ENCODE measurements at regions not wholly inside any gene's neighbourhood (a gene's known extent, or its start where the extent isn't known, plus 50 kb on each side); places are given as distances from the start of the nearest gene placed in this dataset.

DNA sequence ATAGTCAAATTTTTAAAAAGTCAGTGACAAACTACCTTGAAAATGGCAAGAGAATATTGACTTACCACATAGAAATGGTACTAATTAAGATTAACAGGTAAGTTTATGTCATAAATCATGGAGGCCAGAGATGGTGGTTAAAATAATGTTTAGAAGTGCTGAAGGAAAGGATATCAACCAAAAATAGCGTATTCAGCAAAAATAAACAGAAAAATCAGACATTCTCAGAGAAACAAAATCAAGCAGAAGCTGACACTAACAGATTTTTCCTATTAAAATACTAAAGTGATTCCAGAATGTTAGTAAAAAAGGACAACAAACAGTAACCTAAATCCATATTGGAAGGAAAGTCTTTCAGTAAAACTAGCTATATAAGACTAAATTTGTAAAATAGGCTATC is 959.9 kb upstream of the CDH10 start:
- no peak for DNase-seq
- H3K27me3 Mint-ChIP-seq = no peaks in the 10 kb centered on the region
- CTCF ChIA-PET = no interaction called here

DNA sequence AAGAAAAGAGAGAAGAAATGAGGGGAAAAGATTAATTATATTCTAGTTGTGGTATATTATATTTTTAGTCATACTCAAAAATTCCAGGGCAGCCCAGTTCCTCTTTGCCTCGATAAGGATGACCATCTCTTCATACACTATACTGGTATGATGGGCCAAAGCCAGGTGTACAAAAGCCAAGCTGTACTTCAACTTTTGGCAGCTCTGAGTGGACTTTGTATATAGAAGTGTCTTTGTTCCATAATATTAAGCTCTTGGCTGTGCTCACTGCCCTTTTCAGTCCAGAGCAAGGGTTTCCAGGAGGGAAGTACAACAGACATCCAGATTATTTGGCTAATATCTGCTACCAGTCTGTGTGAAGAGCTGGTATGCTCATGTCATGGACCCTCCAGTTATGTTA is 934.3 kb upstream of the CDH10 start:
- Mint-ChIP-seq H3K27me3 (no peaks in the 10 kb centered on the region), H3K4me3 (no peak overlapping the region), H3K36me3 (no peaks in the 10 kb centered on the region), H3K27ac (no peak overlapping the region), H3K4me1 (no peaks in the 10 kb centered on the region), H3K9me3 (peaks cover 14 to 17% (median 16%) of the 10 kb centered on the region in 3 donors)
- POLR2A ChIA-PET = no interaction called here
- Histone ChIP-seq H3K27me3 (replicated peaks in 1 of 2; ENCODE audit: control insufficient read depth in 2 of 2, extremely low read depth in 1 of 2, insufficient read depth in 2 of 2, low read length in 1 of 2) (no peaks in the 10 kb centered on the region), H3K4me1 (ENCODE audit: control insufficient read depth in 1 of 2, extremely low read depth in 1 of 2, insufficient read depth in 2 of 2, low read length in 2 of 2) (no peaks in the 10 kb centered on the region), H3K4me3 (ENCODE audit: control insufficient read depth in 1 of 2, extremely low read depth in 1 of 2, low read length in 1 of 2) (no peak overlapping the region), H3K9me3 (no peaks in the 10 kb centered on the region), H3K36me3 (ENCODE audit: control insufficient read depth in 2 of 2, extremely low read depth in 1 of 2, insufficient read depth in 1 of 2, low read length in 1 of 2) (no peaks in the 10 kb centered on the region), H3K27ac (ENCODE audit: low read length) (no peak overlapping the region)
- DNase-seq (no peak), ATAC-seq (replicated peaks in 1 of 4) (no peak)
- no CpG with 5 or more reads among the region's 1 CpG for WGBS (ENCODE audit: insufficient coverage)
- CTCF ChIA-PET = no interaction called here

More for the DNA sequence above, 959.9 kb upstream of the CDH10 start:
- no peak overlapping the region for H3K4me3 ChIP-seq (ENCODE audit: control insufficient read depth in 1 of 2, extremely low read depth in 1 of 2, low read length in 1 of 2)
- H3K9me3 ChIP-seq = peaks cover 3% of the 10 kb centered on the region
- POLR2A ChIA-PET = no interaction called here
- H3K4me1 Mint-ChIP-seq = no peaks in the 10 kb centered on the region
- H3K27ac ChIP-seq (ENCODE audit: low read length) = no peak overlapping the region
- peaks cover 6 to 26% (median 8%) of the 10 kb centered on the region in 3 donors for H3K9me3 Mint-ChIP-seq
- H3K4me1 ChIP-seq (ENCODE audit: control insufficient read depth in 1 of 2, extremely low read depth in 1 of 2, insufficient read depth in 2 of 2, low read length in 2 of 2) = no peaks in the 10 kb centered on the region
- no peak overlapping the region for H3K4me3 Mint-ChIP-seq
- H3K36me3 ChIP-seq (ENCODE audit: control insufficient read depth in 2 of 2, extremely low read depth in 1 of 2, insufficient read depth in 1 of 2, low read length in 1 of 2) = no peaks in the 10 kb centered on the region
- no peak for ATAC-seq (replicated peaks in 1 of 4)
- H3K27ac Mint-ChIP-seq = no peak overlapping the region
- no peaks in the 10 kb centered on the region for H3K36me3 Mint-ChIP-seq
- WGBS (ENCODE audit: insufficient coverage) = no CpG with 5 or more reads among the region's 1 CpG
- H3K27me3 ChIP-seq (replicated peaks in 1 of 2; ENCODE audit: control insufficient read depth in 2 of 2, extremely low read depth in 1 of 2, insufficient read depth in 2 of 2, low read length in 1 of 2) = no peaks in the 10 kb centered on the region

DNA sequence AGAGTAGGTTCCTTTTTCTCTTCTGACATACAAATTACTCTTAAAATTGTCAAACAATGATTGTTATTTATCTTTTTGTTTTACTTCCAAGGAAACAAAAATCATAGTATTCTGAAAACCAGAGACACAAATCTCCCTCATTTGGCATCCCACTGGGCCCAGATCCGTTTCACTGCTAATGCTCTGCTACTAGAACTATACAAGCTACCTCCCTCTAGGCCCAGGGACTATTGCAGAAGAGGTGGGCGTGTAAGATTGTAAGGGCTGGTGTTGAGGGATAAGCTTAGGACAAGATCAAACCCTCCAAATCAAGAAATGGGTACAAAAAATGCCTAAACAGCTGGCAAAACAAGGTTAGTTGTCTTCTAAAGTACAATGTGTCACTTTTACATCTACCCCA is 928.9 kb upstream of the CDH10 start:
- Mint-ChIP-seq H3K4me1 (peaks cover 4 to 5% (median 5%) of the 10 kb centered on the region in 3 donors), H3K36me3 (no peaks in the 10 kb centered on the region), H3K9me3 (peaks cover 5 to 14% (median 9%) of the 10 kb centered on the region in 3 donors), H3K27ac (no peak overlapping the region), H3K27me3 (no peaks in the 10 kb centered on the region), H3K4me3 (no peak overlapping the region)
- Histone ChIP-seq H3K36me3 (ENCODE audit: control insufficient read depth in 2 of 2, extremely low read depth in 1 of 2, insufficient read depth in 1 of 2, low read length in 1 of 2) (no peaks in the 10 kb centered on the region), H3K4me1 (ENCODE audit: control insufficient read depth in 1 of 2, extremely low read depth in 1 of 2, insufficient read depth in 2 of 2, low read length in 2 of 2) (no peaks in the 10 kb centered on the region), H3K27ac (ENCODE audit: low read length) (no peak overlapping the region), H3K27me3 (replicated peaks in 1 of 2; ENCODE audit: control insufficient read depth in 2 of 2, extremely low read depth in 1 of 2, insufficient read depth in 2 of 2, low read length in 1 of 2) (no peaks in the 10 kb centered on the region), H3K9me3 (no peaks in the 10 kb centered on the region), H3K4me3 (ENCODE audit: control insufficient read depth in 1 of 2, extremely low read depth in 1 of 2, low read length in 1 of 2) (no peak overlapping the region)
- DNase-seq = no peak
- WGBS (ENCODE audit: insufficient coverage) = no CpG with 5 or more reads among the region's 2 CpGs
- ChIA-PET POLR2A (no interaction called here), CTCF (no interaction called here)
- ATAC-seq (replicated peaks in 1 of 4) = no peak

DNA sequence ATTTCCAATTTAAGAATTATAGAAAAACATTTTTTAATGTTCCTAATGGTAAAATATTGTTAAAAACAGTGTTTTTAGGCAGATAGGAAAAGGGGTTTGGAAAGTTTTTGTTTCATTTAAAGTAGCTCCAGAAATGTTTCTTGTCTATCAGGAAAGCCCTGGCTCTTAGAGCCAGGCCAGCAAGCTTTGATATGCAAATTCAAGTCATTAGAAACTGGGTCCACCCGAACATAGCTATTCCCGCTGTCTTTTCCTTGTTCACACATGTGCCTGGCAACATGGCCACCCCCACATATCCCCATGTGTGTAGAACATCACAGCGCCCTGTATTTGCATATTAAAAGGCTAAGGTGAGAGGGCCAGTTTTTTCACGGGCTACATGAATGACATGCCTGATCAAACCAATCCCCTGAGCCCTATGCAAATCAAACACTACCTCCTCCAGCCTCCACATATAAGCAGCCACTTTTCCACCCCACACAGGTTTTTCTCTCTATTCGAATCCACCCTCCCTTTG is 925.3 kb upstream of the CDH10 start:
- no peak overlapping the region for H3K4me3 Mint-ChIP-seq
- ATAC-seq (replicated peaks in 1 of 4) = no peak
- no peaks in the 10 kb centered on the region for H3K36me3 ChIP-seq (ENCODE audit: control insufficient read depth in 2 of 2, extremely low read depth in 1 of 2, insufficient read depth in 1 of 2, low read length in 1 of 2)
- WGBS (ENCODE audit: insufficient coverage) = no CpG with 5 or more reads among the region's 5 CpGs
- no peaks in the 10 kb centered on the region for H3K27me3 ChIP-seq (replicated peaks in 1 of 2; ENCODE audit: control insufficient read depth in 2 of 2, extremely low read depth in 1 of 2, insufficient read depth in 2 of 2, low read length in 1 of 2)
- ChIA-PET CTCF (no interaction called here), POLR2A (no interaction called here)
- peaks cover 5% of the 10 kb centered on the region in 3 donors for H3K4me1 Mint-ChIP-seq
- peaks cover 2 to 16% (median 15%) of the 10 kb centered on the region in 3 donors for H3K9me3 Mint-ChIP-seq
- no peaks in the 10 kb centered on the region for H3K27me3 Mint-ChIP-seq
- H3K4me1 ChIP-seq (ENCODE audit: control insufficient read depth in 1 of 2, extremely low read depth in 1 of 2, insufficient read depth in 2 of 2, low read length in 2 of 2) = no peaks in the 10 kb centered on the region
- DNase-seq = no peak
- no peak overlapping the region for H3K27ac ChIP-seq (ENCODE audit: low read length)
- no peak overlapping the region for H3K27ac Mint-ChIP-seq
- no peak overlapping the region for H3K4me3 ChIP-seq (ENCODE audit: control insufficient read depth in 1 of 2, extremely low read depth in 1 of 2, low read length in 1 of 2)
- no peaks in the 10 kb centered on the region for H3K36me3 Mint-ChIP-seq
- H3K9me3 ChIP-seq = no peaks in the 10 kb centered on the region

DNA sequence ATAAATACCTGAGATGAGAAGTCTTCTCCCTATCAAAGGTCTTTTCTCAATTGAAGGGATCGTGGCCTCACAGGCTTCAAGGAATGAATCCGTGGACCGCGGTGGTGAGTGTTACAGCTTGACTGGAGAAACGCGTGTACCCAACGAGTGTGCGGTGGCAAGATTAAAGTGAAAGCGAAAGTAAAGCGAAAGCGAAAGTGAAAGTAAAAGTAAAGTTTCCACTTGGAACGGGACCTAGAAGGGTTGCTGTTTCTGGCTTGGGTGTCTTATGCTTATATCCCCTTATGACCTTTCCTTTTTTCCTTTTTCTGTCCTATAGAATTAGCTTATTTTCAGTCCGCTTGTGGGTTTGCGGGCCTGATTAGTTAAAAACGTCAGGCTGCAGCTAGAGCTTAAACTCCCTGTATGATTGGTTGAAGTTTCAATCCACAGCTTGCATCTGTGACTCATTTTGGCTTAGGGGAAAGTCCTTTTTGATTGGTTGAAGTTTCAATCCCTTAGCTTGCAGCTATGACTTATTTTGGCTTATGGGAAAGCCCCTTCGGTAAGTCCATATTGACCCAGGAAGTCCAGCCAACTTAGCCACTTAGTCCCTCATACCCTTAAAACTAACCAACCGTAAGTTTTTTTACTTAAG is 924.3 kb upstream of the CDH10 start:
- H3K27ac Mint-ChIP-seq = no peak overlapping the region
- DNase-seq = peak in 1 of 35 experiments; percentile 18
- POLR2A ChIA-PET = no interaction called here

DNA sequence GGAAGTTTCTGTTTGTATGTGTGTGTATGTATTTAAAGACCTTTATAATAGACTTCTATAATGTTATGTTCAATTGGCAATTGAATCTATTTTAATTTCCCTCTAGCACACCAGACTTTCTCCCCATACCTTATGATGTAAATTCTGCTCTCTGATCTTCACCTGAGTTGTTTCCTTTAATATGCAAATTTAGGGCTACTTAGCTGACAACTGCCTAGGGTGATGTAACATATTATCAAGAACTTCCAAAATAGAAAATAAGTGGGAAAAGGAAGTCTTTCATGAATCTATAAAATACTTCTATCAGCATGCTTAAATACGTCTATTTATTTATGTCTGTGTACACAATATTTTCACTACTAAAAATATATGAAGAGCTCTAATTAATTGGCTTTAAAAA is 923.5 kb upstream of the CDH10 start:
- Histone ChIP-seq H3K27me3 (replicated peaks in 1 of 2; ENCODE audit: control insufficient read depth in 2 of 2, extremely low read depth in 1 of 2, insufficient read depth in 2 of 2, low read length in 1 of 2) (no peaks in the 10 kb centered on the region), H3K27ac (ENCODE audit: low read length) (no peak overlapping the region), H3K36me3 (ENCODE audit: control insufficient read depth in 2 of 2, extremely low read depth in 1 of 2, insufficient read depth in 1 of 2, low read length in 1 of 2) (no peaks in the 10 kb centered on the region), H3K9me3 (no peaks in the 10 kb centered on the region), H3K4me3 (ENCODE audit: control insufficient read depth in 1 of 2, extremely low read depth in 1 of 2, low read length in 1 of 2) (no peak overlapping the region), H3K4me1 (ENCODE audit: control insufficient read depth in 1 of 2, extremely low read depth in 1 of 2, insufficient read depth in 2 of 2, low read length in 2 of 2) (no peaks in the 10 kb centered on the region)
- H3K27ac Mint-ChIP-seq = no peak overlapping the region
- POLR2A ChIA-PET = no interaction called here
- H3K27me3 Mint-ChIP-seq = no peaks in the 10 kb centered on the region
- H3K36me3 Mint-ChIP-seq = no peaks in the 10 kb centered on the region
- H3K4me1 Mint-ChIP-seq = peaks cover 5% of the 10 kb centered on the region in 3 donors
- CTCF ChIA-PET = no interaction called here
- ATAC-seq (replicated peaks in 1 of 4) = no peak
- no CpG with 5 or more reads among the region's 1 CpG for WGBS (ENCODE audit: insufficient coverage)
- no peak overlapping the region for H3K4me3 Mint-ChIP-seq
- DNase-seq = no peak
- peaks cover 11 to 25% (median 23%) of the 10 kb centered on the region in 3 donors for H3K9me3 Mint-ChIP-seq

More for the DNA sequence above, 924.3 kb upstream of the CDH10 start:
- no peaks in the 10 kb centered on the region for H3K9me3 ChIP-seq
- WGBS (ENCODE audit: insufficient coverage) = 87% methylated on average over 5 of the region's 17 CpGs
- H3K4me3 Mint-ChIP-seq = peak overlapping the region; percentile 47 to 66 (median 51)
- H3K27me3 ChIP-seq (replicated peaks in 1 of 2; ENCODE audit: control insufficient read depth in 2 of 2, extremely low read depth in 1 of 2, insufficient read depth in 2 of 2, low read length in 1 of 2) = no peaks in the 10 kb centered on the region
- no peaks in the 10 kb centered on the region for H3K4me1 ChIP-seq (ENCODE audit: control insufficient read depth in 1 of 2, extremely low read depth in 1 of 2, insufficient read depth in 2 of 2, low read length in 2 of 2)
- H3K27ac ChIP-seq (ENCODE audit: low read length) = no peak overlapping the region
- no peaks in the 10 kb centered on the region for H3K27me3 Mint-ChIP-seq
- H3K4me1 Mint-ChIP-seq = peaks cover 5% of the 10 kb centered on the region in 3 donors
- H3K36me3 ChIP-seq (ENCODE audit: control insufficient read depth in 2 of 2, extremely low read depth in 1 of 2, insufficient read depth in 1 of 2, low read length in 1 of 2) = no peaks in the 10 kb centered on the region
- H3K36me3 Mint-ChIP-seq = no peaks in the 10 kb centered on the region
- no peak for ATAC-seq (replicated peaks in 1 of 4)
- CTCF ChIA-PET = no interaction called here
- H3K4me3 ChIP-seq (ENCODE audit: control insufficient read depth in 1 of 2, extremely low read depth in 1 of 2, low read length in 1 of 2) = peak overlapping the region in 1 of 2 donors; percentile 9
- peaks cover 6 to 19% (median 18%) of the 10 kb centered on the region in 3 donors for H3K9me3 Mint-ChIP-seq

DNA sequence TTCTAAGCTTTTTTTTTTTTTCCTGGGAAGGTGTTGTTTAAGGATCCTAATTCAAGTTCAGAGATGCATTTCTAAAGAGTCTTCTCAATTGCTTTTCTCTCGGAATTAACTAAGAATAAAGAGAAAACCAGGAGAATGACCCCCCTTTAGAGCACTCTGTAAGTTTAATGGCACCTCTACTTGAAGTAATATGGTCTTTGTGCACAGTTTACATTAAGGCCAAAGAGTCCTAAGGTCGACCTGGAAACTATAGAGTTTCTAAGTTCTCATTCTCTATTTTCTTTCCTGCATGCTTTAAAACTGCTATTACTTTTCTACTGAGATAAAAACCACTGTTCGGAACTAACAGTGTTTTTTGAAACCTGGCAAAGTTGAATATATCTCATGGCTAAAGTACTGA is 923.1 kb upstream of the CDH10 start:
- DNase-seq (no peak), ATAC-seq (replicated peaks in 1 of 4) (no peak)
- Histone ChIP-seq H3K27me3 (replicated peaks in 1 of 2; ENCODE audit: control insufficient read depth in 2 of 2, extremely low read depth in 1 of 2, insufficient read depth in 2 of 2, low read length in 1 of 2) (no peaks in the 10 kb centered on the region), H3K4me1 (ENCODE audit: control insufficient read depth in 1 of 2, extremely low read depth in 1 of 2, insufficient read depth in 2 of 2, low read length in 2 of 2) (no peaks in the 10 kb centered on the region), H3K9me3 (no peaks in the 10 kb centered on the region), H3K36me3 (ENCODE audit: control insufficient read depth in 2 of 2, extremely low read depth in 1 of 2, insufficient read depth in 1 of 2, low read length in 1 of 2) (no peaks in the 10 kb centered on the region), H3K4me3 (ENCODE audit: control insufficient read depth in 1 of 2, extremely low read depth in 1 of 2, low read length in 1 of 2) (no peak overlapping the region), H3K27ac (ENCODE audit: low read length) (no peak overlapping the region)
- H3K9me3 Mint-ChIP-seq = peaks cover 13 to 27% (median 27%) of the 10 kb centered on the region in 3 donors
- no peaks in the 10 kb centered on the region for H3K27me3 Mint-ChIP-seq
- no peak overlapping the region for H3K4me3 Mint-ChIP-seq
- no CpG with 5 or more reads among the region's 3 CpGs for WGBS (ENCODE audit: insufficient coverage)
- H3K27ac Mint-ChIP-seq = no peak overlapping the region
- H3K36me3 Mint-ChIP-seq = no peaks in the 10 kb centered on the region
- peaks cover 5% of the 10 kb centered on the region in 3 donors for H3K4me1 Mint-ChIP-seq
- CTCF ChIA-PET = no interaction called here
- POLR2A ChIA-PET = no interaction called here
